Neural crest cell (in vitro differentiated cells): ENCODE measurements at regions not wholly inside any gene's neighbourhood (a gene's known extent, or its start where the extent isn't known, plus 50 kb on each side); places are given as distances from the start of the nearest gene placed in this dataset.

Experiments used
- DNase-seq: peaks from one replicate; pipeline ENCODE4 v3.0.0; 2021; ENCODE audit warnings: low read depth, mixed read lengths, low spot score
- H3K27ac Mint-ChIP-seq: one replicate; pipeline ENCODE4 v1.8.0; 2021; ENCODE audit warnings: mild to moderate bottlenecking, mixed read lengths; ENCODE audit not compliant: unreplicated experiment
- H3K27me3 Mint-ChIP-seq: 2 replicates; pipeline ENCODE4 v1.8.0; 2021; ENCODE audit warnings: low read depth, mild to moderate bottlenecking, mixed read lengths
- H3K36me3 Mint-ChIP-seq: 2 replicates; pipeline ENCODE4 v1.8.0; 2021; ENCODE audit warnings: low read depth, mild to moderate bottlenecking, mixed read lengths
- H3K4me1 Mint-ChIP-seq: 2 replicates; pipeline ENCODE4 v1.8.0; 2021; ENCODE audit warnings: mixed read lengths
- H3K4me3 Mint-ChIP-seq: one replicate; pipeline ENCODE4 v1.8.0; 2021; ENCODE audit warnings: mild to moderate bottlenecking, mixed read lengths
- H3K9me3 Mint-ChIP-seq: 2 replicates; pipeline ENCODE4 v1.8.0; 2021; ENCODE audit warnings: mixed read lengths
- CTCF ChIP-seq: fragments of 200-600 bp; sonication (generic); conservative IDR thresholded peaks from 2 replicates; pipeline ENCODE4 v1.5.0; 2021; ENCODE audit warnings: antibody characterized with exemption, mild to moderate bottlenecking

DNA sequence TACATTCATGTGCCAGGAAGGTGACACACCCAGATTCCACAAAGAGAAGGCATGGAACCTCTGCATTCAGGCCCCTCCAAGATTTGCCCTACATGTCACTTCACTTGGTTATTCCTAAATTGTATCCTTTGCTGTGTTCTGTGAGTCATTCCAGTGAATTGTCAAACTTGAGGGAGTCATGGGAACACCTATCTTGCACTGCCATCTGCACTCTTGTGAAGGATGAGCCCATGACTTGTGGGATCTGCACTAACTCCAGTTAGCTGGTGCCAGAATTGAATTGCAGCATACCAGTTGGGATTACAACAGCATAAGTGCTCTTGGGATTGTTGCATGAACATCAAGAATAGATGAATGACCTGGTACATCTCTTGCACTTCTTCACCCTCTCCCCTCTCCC, 1288.0 kb upstream of the ZEB2 start:
- H3K9me3 Mint-ChIP-seq, result peaks cover 7% of the 10 kb centered on the region
- H3K27me3 Mint-ChIP-seq, result no peaks in the 10 kb centered on the region
- peaks cover 8% of the 10 kb centered on the region for H3K4me1 Mint-ChIP-seq
- H3K4me3 Mint-ChIP-seq, result no peak overlapping the region
- DNase-seq, result no peak
- no peak overlapping the region for H3K27ac Mint-ChIP-seq
- no peaks in the 10 kb centered on the region for H3K36me3 Mint-ChIP-seq
- no peak for TF ChIP-seq CTCF

DNA sequence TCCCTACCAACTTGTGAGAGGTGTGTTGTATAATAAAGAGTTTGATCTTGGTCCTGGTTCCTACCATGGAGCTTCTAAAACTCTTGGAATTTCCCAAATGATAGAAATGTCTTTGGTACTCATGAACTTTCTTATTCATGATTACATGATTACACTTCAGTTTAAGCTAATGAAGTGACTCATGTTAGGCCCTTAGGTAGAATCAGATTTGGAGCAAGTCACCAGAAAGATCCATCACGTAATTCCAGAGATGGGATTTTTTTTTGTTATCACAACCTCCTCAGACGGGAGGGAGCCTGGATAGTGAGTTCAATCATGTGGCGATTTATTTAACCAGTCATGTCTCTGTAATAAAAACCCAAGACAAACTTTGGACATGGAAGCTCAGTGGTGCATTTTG, 1287.6 kb upstream of the ZEB2 start:
- H3K27ac Mint-ChIP-seq, result no peak overlapping the region

GRCh38 chr2:145806546-145806945, 1286.6 kb upstream of the ZEB2 start:
- Mint-ChIP-seq H3K9me3 (peaks cover 5% of the 10 kb centered on the region), H3K4me1 (no peaks in the 10 kb centered on the region), H3K4me3 (no peak overlapping the region), H3K27me3 (no peaks in the 10 kb centered on the region), H3K36me3 (no peaks in the 10 kb centered on the region), H3K27ac (no peak overlapping the region)
- no peak for DNase-seq
- no peak for TF ChIP-seq CTCF

More for the DNA sequence above, 1287.6 kb upstream of the ZEB2 start:
- no peak overlapping the region for H3K4me3 Mint-ChIP-seq
- H3K9me3 Mint-ChIP-seq, result peaks cover 7% of the 10 kb centered on the region
- TF ChIP-seq CTCF, result no peak
- H3K36me3 Mint-ChIP-seq, result no peaks in the 10 kb centered on the region
- no peaks in the 10 kb centered on the region for H3K27me3 Mint-ChIP-seq
- DNase-seq, result no peak
- H3K4me1 Mint-ChIP-seq, result peaks cover 6% of the 10 kb centered on the region

DNA sequence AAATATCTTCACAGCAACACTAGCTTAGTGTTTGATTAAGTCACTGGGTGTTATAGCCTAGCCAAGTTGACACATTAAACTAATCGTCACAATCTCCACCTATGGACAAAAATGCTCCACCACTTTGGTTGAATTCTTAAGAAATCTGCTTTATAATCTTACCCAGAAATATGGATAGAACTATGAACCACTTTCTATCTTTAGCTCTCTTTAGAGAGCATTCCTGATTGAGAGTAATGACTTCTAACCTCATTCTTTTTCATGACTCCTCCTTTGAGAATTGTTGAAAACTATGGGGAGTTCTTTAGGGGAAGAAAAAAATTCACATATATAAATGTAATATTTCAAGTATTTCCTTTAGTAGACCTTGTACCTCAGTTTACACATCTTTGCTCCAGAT, 1282.2 kb upstream of the ZEB2 start:
- TF ChIP-seq CTCF, result no peak
- Mint-ChIP-seq H3K4me1 (peaks cover 9% of the 10 kb centered on the region), H3K27me3 (no peaks in the 10 kb centered on the region), H3K4me3 (no peak overlapping the region), H3K36me3 (no peaks in the 10 kb centered on the region), H3K9me3 (no peaks in the 10 kb centered on the region), H3K27ac (no peak overlapping the region)
- no peak for DNase-seq

GRCh38 chr2:145801210-145801609, 1281.3 kb upstream of the ZEB2 start:
- no peak for DNase-seq
- H3K27me3 Mint-ChIP-seq, result no peaks in the 10 kb centered on the region
- H3K4me1 Mint-ChIP-seq, result peaks cover 9% of the 10 kb centered on the region
- H3K9me3 Mint-ChIP-seq, result no peaks in the 10 kb centered on the region
- no peak for TF ChIP-seq CTCF
- no peak overlapping the region for H3K4me3 Mint-ChIP-seq
- no peaks in the 10 kb centered on the region for H3K36me3 Mint-ChIP-seq
- no peak overlapping the region for H3K27ac Mint-ChIP-seq
